ENCODE measurements at regions not wholly inside any gene's neighbourhood (a gene's known extent, or its start where the extent isn't known, plus 50 kb on each side); places are given as distances from the start of the nearest gene placed in this dataset.

- 0 out of 2 replicates have a peak, but pooled peaks have one; percentile 1 for TF ChIP-seq CTCF (conservative IDR thresholded peaks at IDR 0.05; ENCODE audit: low read depth, low read length)
- TF ChIP-seq EZH2 (IDR thresholded peaks at IDR 0.05; ENCODE audit: borderline replicate concordance, low read depth, low read length, poor library complexity, severe bottlenecking): no peak
Measured at GRCh38 chr3:182364723-182365650, 428.3 kb upstream of the ATP11B start.
